Colon (tissue), 2 donors: ENCODE measurements at regions not wholly inside any gene's neighbourhood (a gene's known extent, or its start where the extent isn't known, plus 50 kb on each side); places are given as distances from the start of the nearest gene placed in this dataset.

Experiments used
- FAIRE-seq: peaks from 2 replicates; lab custom pipeline; 2012; peaks lifted over from hg19 to GRCh38; lab: Jason Lieb, UNC
- donor health status: control.
- donor health status: control.

DNA sequence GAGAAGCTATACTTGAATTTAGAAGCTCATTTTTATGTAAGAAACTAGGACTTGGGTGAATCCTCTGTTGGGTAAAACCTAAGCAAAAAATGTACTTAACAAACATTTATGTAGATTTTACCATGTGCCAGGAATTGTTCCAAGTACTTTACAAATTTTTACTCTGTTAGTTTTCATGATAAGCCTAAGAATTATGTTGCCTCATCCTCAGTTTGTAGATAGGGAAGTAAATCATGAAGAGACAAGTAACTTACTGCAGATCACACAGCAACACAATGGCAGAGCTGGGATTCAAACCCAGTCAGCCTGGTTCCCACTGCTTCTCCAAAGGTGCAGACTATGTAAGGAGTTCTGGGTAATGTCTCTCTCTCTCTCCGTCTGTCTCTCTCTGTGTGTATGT is 169.9 kb downstream of the DIPK2A start:
- FAIRE-seq = no peak

GRCh38 chr3:144142151-144142840 is 170.7 kb downstream of the DIPK2A start:
- FAIRE-seq = no peak

- FAIRE-seq = no peak
Measured at GRCh38 chr3:144148356-144148755, 176.7 kb downstream of the DIPK2A start.

DNA sequence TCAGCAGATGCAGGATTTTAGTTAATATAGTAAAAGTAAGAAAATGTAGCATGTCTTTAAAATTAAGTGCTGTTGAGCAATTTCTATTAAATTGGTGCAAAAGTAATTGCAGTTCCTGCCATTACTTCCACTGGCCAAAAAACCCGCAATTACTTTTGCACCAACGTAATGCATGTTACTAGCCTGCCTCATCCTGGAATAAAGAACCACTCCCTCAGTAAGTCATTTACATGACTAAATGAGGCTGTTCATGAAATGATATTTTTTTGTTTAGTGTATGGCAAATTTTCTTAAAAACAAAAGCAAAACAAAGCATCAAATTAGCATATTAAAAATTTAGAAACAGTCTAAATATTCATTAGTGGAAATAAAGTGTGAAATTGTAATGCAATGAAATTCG is 180.4 kb downstream of the DIPK2A start:
- no peak for FAIRE-seq

DNA sequence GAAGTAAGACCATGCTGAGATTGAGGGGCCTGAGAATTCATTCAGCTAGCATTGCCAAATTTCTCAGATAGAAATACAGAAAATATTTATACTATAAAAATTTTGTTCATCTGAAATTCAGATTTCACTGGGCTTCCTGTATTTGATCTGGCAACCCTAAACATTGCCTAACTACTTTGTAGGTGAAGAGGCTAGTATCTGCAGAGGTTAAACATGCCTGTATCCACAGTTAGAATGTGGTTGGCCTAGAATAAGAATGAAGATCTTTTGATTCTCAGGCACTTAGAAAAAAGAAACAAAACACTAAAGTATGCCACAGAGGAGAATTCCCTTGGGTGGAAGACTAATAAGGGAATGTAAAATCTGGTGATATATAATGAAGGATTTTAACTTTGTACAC is 189.0 kb downstream of the DIPK2A start:
- FAIRE-seq = no peak

GRCh38 chr3:144162042-144162441 is 190.4 kb downstream of the DIPK2A start:
- FAIRE-seq = no peak

DNA sequence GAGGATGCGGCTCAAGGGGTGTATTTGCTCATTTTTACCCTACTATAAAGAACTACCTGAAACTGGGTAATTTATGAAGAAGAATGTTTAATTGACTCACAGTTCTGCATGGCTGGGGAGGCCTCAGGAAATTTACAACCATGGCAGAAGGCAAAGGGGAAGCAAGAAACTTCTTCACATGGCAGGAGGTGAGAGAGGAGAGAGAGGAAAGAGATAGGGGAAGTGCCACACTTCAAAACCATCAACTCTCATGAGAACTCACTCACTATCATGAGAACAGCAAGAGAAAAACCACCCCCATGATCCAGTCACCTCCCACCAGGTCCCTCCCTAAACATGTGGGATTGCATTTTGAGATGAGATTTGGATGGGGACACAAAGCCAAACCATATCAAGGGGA is 192.7 kb downstream of the DIPK2A start:
- FAIRE-seq = no peak

DNA sequence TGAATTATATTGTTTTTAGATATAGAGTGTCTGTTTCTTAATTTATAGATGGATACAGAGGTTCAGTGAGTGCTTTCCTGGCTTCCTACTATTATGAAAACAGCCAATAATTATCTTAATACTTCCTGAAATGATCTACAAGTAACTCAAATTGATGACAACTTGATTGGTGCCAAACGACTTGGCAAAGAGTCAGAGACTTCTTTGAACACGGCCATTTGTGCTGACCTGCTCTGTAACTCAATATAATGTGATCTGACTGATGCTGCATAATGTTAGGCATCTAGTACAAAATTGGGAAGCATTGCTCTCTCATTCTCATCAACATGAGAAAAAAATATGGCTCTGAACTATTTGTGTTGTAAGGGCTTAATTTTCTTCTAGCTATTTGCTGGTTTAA is 193.9 kb downstream of the DIPK2A start:
- no peak for FAIRE-seq

- FAIRE-seq = no peak
Measured at GRCh38 chr3:144167634-144168033, 196.0 kb downstream of the DIPK2A start.

- no peak for FAIRE-seq
Measured at GRCh38 chr3:144173491-144173890, 201.9 kb downstream of the DIPK2A start.

DNA sequence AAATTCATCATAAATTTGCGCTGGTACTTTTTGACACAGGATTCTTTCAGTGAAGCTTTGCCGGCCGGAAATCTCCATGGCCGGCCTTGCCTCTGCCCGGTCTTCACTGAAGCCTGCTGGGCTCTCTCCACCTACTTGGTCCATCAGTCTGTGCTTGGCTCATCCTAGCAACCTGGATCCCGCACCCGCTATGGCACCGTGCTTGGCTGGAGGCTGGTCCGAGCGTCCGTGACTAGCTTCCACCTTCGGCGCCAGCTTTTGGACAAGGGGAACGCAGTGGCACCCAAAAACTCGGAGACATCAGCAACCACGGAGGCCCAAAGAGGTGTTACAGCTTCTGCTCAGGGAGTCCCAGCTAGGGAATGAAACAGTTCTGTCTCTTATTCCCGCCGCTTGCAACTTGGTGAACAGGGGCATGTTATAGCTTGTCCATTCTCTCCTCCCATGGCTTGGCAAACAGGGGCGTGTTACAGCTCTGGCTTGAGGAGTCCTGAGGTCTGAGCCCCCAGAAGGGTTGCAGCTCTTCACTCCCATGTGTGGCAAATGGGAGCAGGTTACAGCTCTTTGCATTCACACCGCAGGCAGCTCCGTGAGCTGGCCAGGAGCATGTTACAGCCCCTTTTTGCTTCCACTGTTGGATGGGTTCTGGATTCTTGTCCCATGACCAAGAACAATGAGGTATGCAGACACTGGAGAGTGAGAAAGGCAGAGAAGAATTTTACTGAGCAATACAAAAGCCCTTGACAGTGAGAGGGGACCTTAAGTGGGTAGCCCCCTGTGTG is 204.2 kb downstream of the DIPK2A start:
- no peak for FAIRE-seq

- FAIRE-seq = no peak
Measured at GRCh38 chr3:144177649-144178048, 206.0 kb downstream of the DIPK2A start.

DNA sequence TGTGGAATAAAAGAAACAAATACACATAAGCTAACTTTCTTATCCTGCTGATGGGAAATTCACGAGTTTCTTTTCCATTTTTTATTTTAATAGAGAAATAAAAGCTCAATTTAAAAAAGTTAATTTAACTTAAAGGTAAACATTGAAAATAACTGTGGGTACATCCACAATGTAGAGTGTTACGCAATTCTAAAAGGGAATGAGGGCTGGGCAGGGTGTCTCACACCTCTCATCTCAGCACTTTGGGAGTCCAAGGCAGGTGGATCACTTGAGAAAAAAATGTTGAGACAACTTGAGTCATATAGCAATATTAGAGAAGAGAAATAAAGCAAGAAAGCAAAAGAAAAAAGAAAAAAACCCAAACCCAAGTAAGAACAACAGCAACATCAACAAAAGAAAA is 207.0 kb downstream of the DIPK2A start:
- FAIRE-seq = no peak

DNA sequence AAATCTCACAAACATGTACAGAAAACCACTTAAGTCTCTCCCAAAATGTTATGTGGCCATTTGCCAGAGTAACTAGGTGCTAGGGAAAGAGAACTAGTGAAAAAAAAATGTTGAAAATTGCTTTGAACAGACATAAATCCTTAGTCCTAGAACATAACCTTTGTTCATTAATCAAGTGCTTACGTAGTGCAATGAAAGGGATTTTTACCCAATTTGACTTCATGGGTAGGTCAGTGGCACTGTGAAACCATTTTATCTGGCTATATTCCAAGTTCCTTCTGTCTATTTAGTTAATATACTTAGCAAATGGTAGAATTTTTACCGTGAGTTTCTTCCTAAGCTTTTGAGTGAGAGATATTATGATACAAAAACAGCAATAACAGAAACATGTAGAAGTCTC is 209.4 kb downstream of the DIPK2A start:
- no peak for FAIRE-seq

DNA sequence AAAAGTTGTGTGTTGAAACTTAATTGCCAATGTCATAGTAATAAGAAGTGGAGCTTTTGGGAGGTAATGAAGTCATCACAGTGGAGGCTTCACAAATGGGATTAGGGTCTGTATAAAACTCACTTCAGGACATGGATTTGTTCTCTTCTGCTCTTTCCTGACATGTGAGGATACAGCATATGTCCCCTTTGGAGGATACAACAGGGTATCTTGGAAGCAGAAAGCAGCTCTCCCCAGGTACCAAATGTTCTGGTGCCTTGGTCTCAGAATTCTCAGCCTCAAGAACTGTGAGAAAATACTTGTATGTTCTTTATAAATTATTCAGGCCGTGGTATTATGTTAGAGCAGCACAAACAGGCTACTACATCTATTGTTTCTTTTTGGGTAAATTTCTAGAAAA is 210.9 kb downstream of the DIPK2A start:
- no peak for FAIRE-seq

DNA sequence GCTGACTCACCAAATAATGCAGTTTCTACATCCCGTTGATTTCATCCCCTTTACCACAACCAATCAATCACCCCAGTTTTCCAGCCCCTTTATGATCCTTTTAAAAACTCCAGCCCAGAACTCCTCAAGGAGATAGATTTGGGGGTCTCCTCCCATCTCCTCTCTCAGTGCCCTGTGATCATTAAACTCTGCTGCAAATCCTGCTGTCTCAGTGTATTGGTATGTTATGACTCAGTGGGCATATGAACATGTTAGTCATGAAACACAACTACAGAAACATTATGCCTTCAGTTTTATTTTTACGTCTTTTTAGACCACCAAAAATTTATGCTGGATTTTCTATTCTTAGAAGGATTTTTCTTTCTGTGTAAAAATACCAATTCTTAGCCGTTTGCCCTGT is 213.7 kb downstream of the DIPK2A start:
- no peak for FAIRE-seq

DNA sequence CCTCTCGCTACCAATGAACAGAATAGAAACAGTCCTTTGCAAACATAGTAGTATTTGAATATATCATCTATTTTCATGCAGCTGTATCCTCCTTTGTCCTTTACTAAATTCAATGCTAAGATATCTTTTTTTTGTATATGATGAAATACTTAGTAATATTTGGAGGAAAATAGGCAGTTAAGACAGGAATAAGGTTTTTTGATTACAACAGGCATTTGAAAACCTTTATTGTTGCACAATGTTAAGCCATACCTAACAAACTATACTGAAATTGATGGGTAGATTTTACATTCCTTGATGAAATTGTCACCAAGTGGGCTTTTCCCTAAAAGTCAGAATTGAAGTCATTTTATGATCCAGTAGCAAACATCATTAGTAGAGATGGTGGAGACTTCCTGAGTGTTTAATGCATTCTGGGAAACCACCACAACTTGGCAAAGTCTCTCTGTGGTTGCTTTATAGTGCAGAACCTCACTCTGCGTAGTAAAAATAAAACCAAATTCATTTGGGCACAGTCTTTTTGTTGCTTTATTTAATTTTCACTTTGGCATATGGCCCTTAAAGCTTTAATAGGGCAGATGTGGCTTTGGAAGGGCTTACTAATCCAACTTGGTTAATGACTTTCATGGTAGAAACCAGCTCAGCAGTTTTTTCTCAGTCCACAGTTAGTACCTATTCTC is 216.0 kb downstream of the DIPK2A start:
- FAIRE-seq = no peak

DNA sequence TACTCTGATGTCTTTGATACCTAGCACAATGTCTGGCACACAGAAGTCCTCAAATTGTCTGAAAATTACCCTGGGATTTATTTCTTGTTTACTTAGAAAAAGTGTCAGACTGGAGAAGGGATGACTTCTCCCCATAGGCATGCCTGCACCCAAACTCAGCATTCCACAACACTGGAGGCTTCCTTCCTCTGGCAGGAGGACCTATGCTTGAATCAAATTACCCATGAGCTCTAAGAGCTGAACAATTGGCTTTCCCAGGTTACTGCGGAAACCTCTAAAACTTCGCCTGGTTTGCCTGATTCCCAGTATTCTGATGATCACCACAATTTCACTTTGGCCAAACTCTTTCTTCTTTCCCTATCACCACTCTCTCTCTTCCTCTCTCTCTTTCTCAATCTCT is 217.4 kb downstream of the DIPK2A start:
- no peak for FAIRE-seq

GRCh38 chr3:144197116-144197515 is 225.5 kb downstream of the DIPK2A start:
- FAIRE-seq = no peak

DNA sequence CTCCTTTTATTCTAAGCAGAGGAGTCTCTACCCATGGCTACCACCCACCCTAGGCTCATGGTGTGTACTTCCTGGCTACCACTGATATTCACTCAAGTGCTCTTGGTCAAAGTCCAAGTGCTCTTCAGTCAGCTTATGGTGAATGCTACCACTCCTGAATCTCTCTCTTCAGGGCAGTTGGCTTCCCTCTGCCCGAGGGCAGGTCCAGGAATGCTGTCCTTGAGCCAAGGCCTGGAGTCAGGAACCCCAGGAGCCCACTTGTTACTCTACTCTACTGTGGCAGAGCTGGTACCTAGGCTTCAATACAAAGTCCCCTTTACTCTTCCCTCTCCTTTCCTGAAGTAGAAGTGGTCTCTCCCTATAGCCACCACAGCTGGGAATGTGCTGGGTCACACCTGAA is 226.0 kb downstream of the DIPK2A start:
- no peak for FAIRE-seq

DNA sequence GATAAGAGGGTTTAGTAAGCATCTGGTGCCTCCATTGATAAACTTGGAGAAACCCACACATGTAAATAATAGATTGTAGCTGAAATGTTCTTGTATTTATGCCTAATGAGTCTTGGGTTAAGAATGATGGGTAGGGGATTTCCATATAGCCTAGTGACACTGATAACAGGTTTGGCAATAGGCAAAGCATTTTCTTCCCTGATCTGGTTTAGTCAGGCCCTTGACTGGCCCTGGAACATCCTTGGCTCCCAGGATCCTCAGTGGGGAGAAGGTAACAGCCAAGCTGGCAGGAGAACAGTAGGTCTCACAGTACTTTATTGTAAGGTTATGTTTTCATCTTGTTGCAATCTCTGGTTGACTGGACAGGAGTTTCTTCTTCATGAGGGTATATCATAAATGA is 228.4 kb downstream of the DIPK2A start:
- no peak for FAIRE-seq

DNA sequence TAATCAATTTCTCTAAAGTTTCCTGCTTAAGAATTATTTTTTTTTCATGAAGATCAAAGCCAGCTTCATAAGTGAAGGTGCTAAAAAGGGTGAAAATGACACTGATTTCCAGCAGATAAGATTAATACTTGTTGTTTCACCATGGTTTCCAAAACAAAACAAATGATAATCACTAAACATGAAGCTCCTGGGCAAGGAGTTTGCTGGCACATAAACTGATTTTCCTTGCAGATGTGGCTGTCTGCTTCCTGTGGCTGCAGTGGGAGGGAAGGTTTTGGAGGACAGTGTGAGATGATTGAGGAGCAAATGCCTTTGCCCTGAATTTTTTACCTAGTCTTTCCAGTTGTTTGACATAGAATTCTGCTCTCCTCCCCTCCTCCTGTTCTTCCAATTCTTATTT is 228.8 kb downstream of the DIPK2A start:
- no peak for FAIRE-seq

GRCh38 chr3:144221761-144222160 is 250.1 kb downstream of the DIPK2A start:
- no peak for FAIRE-seq
